ENCODE measurements at regions not wholly inside any gene's neighbourhood (a gene's known extent, or its start where the extent isn't known, plus 50 kb on each side); places are given as distances from the start of the nearest gene placed in this dataset.

DNA sequence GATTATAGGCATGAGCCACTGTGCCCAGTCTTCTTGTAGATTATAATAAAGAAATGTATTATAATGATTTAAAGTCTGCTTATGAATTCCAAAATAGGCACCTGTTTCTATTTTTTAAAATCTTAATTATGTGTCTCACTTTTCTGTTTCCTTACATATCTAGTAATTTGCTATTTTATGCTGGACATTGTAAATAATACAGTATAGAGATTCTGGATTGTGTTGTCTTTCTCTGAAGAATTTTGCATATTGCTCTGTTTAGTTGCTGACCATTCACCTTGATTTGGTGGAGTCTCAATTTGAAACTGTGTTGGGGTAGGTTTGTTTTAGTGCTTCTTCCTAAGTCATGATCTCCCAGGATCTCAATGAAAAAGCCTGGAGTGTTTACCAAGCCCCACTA lies 102.8 kb downstream of the C9orf50 start:
- no peak for ATAC-seq

DNA sequence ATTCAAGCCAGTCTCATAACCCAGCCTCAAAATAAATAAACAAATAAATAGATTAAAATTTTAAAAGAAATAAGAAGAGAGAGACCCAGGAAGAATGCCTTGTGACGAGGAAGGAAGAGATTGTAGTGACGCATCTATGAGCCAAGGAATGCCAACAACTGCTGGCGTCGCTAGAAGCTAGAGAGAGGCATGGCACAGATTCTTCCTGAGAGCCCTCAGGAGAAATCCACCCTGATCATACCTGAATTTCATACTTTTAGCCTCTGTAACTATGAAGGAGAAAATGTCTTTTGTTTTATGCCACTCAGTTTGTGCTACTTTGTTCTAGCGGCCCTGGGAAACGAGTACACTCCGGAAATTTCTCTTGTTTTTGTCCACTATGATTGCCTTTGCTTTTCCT lies 103.9 kb downstream of the C9orf50 start:
- H3K27ac Mint-ChIP-seq = no peak overlapping the region
- peaks cover 14 to 21% of the 10 kb centered on the region in 2 donors for H3K9me3 Mint-ChIP-seq
- peaks cover 24 to 26% of the 10 kb centered on the region in 2 donors for H3K36me3 Mint-ChIP-seq
- ATAC-seq = no peak
- DNase-seq (ENCODE audit: low spot score in 2 of 2) = no peak

More for the DNA sequence above, 102.8 kb downstream of the C9orf50 start:
- peaks cover 14 to 15% of the 10 kb centered on the region in 2 donors for H3K9me3 Mint-ChIP-seq
- H3K36me3 Mint-ChIP-seq = peaks cover 24 to 25% of the 10 kb centered on the region in 2 donors
- H3K27ac Mint-ChIP-seq = no peak overlapping the region
- no peak for DNase-seq (ENCODE audit: low spot score in 2 of 2)

DNA sequence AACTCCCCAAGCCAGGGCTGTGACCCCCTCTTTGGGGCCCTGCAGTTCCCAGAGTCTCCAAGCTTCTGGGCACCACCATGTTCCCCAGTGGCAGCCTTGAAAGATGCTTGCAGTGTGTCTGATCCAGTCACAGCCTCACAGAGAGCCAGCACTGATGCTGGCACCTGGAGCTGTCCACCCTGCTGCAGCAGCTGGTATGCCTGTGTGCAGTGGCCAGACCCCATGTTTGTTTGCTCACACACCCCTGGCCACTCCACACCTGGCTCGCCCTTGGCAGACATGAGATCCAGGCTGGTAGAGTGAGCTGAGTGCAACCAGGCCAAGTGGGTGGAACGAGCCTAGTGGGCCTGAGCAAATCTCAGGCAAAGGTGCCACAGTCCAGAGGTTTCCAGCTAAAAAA lies 106.0 kb downstream of the C9orf50 start:
- H3K27ac Mint-ChIP-seq = no peak overlapping the region
- peaks cover 24 to 26% of the 10 kb centered on the region in 2 donors for H3K36me3 Mint-ChIP-seq
- H3K9me3 Mint-ChIP-seq = peaks cover 14 to 21% of the 10 kb centered on the region in 2 donors
- DNase-seq (ENCODE audit: low spot score in 2 of 2) (no peak), ATAC-seq (no peak)

DNA sequence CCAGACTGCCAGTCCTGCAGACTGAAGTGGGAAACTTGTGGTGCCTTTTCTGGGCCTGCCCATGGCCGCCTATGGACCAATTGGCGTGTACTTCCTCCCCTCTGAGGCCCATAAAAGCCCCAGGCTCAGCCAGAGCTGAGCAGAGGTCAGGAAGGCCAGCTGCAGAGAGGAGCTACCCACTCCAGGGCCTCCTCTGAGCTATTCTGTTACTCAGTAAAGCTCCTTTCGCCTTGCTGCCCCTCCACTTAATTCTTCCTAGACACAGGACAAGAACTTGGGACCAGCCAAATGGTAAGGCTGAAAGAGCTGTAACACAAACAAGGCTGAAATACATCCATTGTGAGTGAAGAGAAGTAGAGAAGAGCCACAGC lies 106.4 kb downstream of the C9orf50 start:
- H3K36me3 Mint-ChIP-seq = peaks cover 24 to 26% of the 10 kb centered on the region in 2 donors
- ATAC-seq = no peak
- H3K27ac Mint-ChIP-seq = no peak overlapping the region
- DNase-seq (ENCODE audit: low spot score in 2 of 2) = no peak
- peaks cover 14 to 21% of the 10 kb centered on the region in 2 donors for H3K9me3 Mint-ChIP-seq

DNA sequence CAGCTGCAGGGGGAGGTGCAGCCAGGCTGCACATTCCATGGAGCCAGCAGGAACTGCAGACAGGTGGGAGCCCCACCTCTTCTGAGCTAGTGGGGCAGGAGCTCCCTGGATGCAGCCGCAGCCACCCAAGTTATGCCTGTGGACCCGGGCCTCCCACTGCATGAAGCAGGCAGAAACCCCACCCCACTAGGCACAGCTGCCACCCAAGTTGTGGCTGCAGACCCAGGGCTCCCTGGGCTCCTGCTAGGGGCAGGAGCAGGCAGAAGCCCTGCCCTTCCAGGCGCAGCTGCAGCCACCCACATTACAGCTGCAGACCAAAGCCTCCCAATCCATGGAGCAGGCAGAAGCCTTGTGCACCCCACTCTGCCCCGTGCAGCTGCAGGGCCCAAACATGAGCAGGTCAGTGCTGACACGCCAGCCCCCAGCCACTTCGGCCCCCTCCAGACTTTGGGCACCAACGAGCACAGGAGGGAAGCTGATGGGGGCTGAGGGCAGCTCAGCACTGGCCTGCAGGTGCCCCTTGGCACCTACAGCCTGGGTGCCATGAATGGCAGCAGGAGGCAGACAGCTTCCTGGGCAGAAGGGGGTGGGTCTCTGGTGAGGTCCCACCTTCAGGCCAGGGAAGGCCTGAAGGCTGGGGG lies 106.9 kb downstream of the C9orf50 start:
- no peak for DNase-seq (ENCODE audit: low spot score in 2 of 2)
- ATAC-seq = no peak

DNA sequence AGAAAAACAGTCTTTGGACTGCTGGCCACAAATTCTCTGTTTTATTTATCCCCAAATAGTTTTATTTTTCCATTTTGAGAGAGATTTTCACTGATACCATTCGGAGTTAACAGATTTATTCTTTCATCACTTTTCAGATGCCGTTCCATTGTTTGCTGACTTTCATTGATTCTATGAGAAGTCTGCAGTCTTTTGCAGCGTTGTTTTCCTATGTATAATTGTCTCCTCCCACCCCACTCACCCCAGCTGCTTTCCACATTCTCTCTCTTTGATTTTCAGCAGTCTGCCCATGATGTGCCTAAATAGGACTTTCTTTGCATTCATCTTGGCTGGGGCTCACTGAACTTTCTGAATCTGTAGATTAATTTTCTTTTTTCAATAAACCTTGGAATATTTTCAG lies 107.6 kb downstream of the C9orf50 start:
- H3K36me3 Mint-ChIP-seq = peaks cover 19 to 26% of the 10 kb centered on the region in 2 donors
- peaks cover 13 to 17% of the 10 kb centered on the region in 2 donors for H3K9me3 Mint-ChIP-seq
- no peak for ATAC-seq
- no peak overlapping the region for H3K27ac Mint-ChIP-seq
- DNase-seq (ENCODE audit: low spot score in 2 of 2) = no peak

More for the DNA sequence above, 106.9 kb downstream of the C9orf50 start:
- no peak overlapping the region for H3K27ac Mint-ChIP-seq
- H3K9me3 Mint-ChIP-seq = peaks cover 14 to 21% of the 10 kb centered on the region in 2 donors
- H3K36me3 Mint-ChIP-seq = peaks cover 24 to 26% of the 10 kb centered on the region in 2 donors

DNA sequence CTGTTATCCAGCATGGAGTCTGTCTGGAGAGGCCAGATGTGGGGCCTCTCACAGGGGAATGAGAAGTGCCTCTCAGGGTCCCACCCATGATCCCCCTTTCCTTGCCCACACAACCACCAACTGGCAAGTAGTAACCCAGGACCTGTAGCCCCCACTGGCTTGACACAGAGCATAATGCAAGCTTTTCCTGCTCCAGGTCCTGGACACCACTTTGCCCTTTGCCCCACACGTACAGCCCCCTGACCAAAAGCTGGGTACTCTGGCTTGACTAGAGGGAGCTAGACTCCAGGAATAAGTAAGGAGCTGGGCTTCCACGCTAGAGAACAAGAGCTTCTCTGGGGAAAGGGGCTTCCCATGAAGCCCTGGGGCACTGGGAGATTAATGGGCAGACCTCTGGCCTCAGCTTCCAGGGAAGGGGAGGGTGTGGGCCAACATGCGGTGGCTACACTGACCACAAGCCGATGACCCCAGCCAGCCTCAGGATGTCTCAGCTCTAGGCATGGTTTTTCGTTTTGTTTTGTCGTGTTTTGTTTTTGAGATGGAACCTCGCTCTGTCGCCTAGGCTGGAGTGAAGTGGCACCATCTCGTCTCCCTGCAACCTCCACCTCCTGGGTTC lies 109.5 kb downstream of the C9orf50 start:
- no peak for ATAC-seq
- Mint-ChIP-seq H3K36me3 (peaks cover 16 to 26% of the 10 kb centered on the region in 2 donors), H3K27ac (no peak overlapping the region), H3K9me3 (peaks cover 10 to 14% of the 10 kb centered on the region in 2 donors)
- no peak for DNase-seq (ENCODE audit: low spot score in 2 of 2)

DNA sequence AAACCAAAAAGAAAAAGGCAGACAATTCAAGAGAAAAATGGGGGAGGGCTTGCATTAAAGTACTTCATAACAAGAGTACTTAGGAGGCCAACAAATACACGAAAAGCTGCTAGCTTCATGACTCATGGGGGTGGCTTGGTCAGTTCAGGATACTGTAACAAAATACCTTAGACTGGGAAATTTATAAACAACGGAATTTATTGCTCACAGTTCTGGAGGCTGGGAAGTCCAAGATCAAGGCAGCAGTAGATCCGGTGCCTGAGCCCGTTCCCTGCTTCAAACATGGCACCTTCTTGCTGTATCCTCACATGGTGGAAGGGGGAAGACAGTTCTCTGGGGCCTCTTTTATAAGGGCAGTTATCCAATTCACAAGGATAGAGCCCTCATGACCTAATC lies 111.4 kb downstream of the C9orf50 start:
- ATAC-seq (no peak), DNase-seq (ENCODE audit: low spot score in 2 of 2) (no peak)
- Mint-ChIP-seq H3K27ac (no peak overlapping the region), H3K9me3 (peaks cover 6 to 14% of the 10 kb centered on the region in 2 donors), H3K36me3 (peaks cover 7 to 15% of the 10 kb centered on the region in 2 donors)

DNA sequence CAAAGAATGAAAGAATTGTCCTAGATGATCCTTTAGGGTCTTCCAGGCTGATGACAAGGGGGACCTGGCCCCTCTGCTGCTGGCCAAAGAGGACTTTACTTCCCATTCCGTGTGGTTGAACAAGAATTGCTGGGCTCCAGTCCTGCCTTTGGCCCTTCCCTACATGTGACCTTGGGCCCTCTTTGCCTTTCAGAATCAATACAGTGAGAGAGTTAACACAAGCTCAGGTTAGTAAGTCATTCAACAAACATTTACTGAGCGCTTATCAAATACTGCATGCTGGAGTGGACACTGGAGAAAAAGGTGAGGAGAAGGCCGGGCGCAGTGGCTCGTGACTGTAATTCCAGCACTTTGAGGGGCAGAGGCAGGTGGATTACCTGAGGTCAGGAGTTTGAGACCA lies 113.1 kb downstream of the C9orf50 start:
- no peak for DNase-seq (ENCODE audit: low spot score in 2 of 2)
- ATAC-seq = no peak
- Mint-ChIP-seq H3K36me3 (peaks cover 0 to 7% of the 10 kb centered on the region in 2 donors), H3K27ac (peak overlapping the region in 1 of 2 donors; percentile 37), H3K9me3 (peaks cover 0 to 5% of the 10 kb centered on the region in 2 donors)

DNA sequence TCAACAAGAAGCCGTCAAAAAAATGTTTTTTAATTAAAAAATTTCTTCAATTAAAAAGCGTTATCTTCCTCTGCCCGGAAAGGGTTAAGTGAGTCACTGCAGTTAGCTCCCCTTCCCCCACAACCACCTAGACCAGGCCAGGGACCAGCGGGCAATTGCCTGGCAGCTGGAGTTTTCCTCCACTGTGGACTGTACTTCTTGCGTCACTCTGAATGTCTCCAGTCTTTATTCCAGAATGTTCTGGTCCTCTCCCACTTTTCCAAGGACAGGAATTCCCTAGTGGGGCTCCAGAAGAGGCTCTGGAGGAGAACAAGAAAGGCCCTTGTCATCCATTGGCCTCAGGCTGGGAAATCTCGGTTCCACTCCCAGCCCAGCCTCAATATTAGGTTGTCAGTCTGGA lies 114.0 kb downstream of the C9orf50 start:
- DNase-seq (ENCODE audit: low spot score in 2 of 2) = no peak
- Mint-ChIP-seq H3K9me3 (no peaks in the 10 kb centered on the region), H3K27ac (peak overlapping the region in 1 of 2 donors; percentile 46), H3K36me3 (peaks cover 0 to 7% of the 10 kb centered on the region in 2 donors)
- ATAC-seq = no peak

DNA sequence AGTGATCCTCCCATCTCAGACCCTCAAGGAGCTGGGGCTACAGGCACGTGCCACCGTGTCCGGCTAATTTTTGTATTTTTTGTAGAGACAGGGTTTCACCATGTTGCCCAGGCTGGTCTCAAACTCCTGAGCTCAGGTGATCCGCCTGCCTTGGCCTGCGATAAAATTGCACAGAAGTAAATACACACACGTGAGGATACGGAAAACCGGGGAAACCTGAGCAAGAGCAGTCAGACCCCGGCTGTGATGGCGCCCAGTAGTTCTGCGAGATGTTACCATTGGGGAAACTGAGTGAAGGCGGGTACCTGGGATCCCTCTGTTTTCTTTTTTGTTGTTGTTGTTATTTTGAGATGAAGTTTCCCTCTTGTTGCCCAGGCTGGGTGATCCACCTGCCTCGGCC lies 114.9 kb downstream of the C9orf50 start:
- peaks cover 0 to 7% of the 10 kb centered on the region in 2 donors for H3K36me3 Mint-ChIP-seq
- DNase-seq (ENCODE audit: low spot score in 2 of 2) = no peak
- H3K27ac Mint-ChIP-seq = no peak overlapping the region
- H3K9me3 Mint-ChIP-seq = no peaks in the 10 kb centered on the region
- ATAC-seq = no peak

DNA sequence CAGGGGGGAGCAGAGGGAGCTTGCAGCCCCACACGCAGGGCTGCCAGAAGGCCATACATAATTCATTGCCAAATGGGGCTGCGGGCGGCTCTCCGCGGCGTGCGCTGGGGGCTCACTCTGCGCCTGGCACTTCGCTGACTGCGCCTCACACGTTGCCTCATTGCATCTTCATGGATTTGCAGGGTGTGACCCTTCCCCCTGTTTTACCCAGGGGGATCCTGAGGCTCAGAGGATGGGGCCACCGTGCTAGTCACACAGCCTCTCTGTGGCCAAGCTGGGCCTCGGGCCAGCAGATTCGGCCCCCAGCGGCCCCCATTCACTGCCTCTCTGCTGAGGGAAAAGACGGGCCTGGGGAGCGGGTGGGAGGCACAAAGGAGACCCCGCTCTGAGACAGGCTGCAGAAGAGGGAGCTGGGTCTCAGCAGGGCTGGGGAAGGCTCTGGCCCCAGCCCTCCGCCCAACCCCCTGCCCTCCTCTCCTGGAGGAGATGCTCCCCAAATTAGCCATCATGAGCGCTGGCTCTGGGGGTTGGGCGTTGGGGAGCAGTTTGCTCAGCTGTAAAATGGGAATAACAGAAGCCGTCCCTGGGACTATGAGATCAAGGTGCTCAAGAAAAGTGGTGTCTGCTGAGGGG lies 115.5 kb downstream of the C9orf50 start:
- no peaks in the 10 kb centered on the region for H3K9me3 Mint-ChIP-seq
- ATAC-seq (no peak), DNase-seq (ENCODE audit: low spot score in 2 of 2) (no peak)
- H3K27ac Mint-ChIP-seq = no peak overlapping the region
- H3K36me3 Mint-ChIP-seq = peaks cover 0 to 7% of the 10 kb centered on the region in 2 donors

DNA sequence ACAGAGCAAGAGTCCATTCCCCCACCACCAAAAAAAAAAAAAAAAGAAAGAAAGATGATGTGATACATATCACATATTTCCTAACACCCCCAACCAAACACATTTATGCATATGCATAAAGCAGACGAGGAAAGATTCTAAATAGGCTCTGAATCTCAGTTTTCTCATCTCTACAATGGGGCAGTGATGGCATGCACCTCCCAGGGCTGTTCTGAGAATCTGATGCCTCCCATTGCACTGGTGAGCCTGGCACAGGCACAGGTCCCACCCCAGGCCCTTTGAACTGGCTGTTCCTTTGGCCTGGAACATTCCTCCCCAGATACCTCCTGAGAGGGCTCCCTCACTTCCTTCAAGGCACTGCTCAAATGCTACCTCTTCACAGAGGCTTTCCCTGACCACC lies 116.5 kb downstream of the C9orf50 start:
- DNase-seq (ENCODE audit: low spot score in 2 of 2) (no peak), ATAC-seq (no peak)
- Mint-ChIP-seq H3K9me3 (no peaks in the 10 kb centered on the region), H3K27ac (peak overlapping the region in 1 of 2 donors; percentile 48), H3K36me3 (peaks cover 0 to 7% of the 10 kb centered on the region in 2 donors)

DNA sequence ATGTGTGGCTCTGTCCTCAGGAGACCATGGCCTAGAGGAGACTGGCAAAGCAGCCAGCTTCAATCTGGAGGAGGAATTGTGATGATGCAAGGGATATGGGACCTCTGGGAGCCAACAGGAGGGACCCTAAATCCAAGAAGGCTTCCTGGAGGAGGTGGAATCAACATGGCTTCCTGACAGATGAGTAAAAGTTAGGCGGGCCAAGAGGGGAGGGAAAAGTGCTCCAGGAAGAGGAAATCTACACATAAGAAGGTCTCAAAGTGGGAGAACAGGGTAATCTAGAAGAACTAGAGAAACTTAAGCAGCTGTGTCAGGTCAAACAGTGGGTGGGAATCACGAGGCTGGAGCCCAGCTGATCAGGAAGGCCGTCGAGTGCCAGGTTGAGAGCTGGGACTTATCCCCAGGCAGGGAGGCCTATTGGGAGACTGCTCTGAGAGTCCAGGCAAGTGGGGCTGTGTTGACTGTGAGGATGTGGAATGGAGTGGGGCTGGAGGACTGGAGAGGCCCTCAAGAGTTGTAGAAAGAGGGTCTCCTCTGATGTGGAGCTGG lies 119.1 kb downstream of the C9orf50 start:
- ATAC-seq (no peak), DNase-seq (ENCODE audit: low spot score in 2 of 2) (no peak)
- peaks cover 0 to 7% of the 10 kb centered on the region in 2 donors for H3K36me3 Mint-ChIP-seq
- no peaks in the 10 kb centered on the region for H3K9me3 Mint-ChIP-seq
- H3K27ac Mint-ChIP-seq = peak overlapping the region in 1 of 2 donors; percentile 28

DNA sequence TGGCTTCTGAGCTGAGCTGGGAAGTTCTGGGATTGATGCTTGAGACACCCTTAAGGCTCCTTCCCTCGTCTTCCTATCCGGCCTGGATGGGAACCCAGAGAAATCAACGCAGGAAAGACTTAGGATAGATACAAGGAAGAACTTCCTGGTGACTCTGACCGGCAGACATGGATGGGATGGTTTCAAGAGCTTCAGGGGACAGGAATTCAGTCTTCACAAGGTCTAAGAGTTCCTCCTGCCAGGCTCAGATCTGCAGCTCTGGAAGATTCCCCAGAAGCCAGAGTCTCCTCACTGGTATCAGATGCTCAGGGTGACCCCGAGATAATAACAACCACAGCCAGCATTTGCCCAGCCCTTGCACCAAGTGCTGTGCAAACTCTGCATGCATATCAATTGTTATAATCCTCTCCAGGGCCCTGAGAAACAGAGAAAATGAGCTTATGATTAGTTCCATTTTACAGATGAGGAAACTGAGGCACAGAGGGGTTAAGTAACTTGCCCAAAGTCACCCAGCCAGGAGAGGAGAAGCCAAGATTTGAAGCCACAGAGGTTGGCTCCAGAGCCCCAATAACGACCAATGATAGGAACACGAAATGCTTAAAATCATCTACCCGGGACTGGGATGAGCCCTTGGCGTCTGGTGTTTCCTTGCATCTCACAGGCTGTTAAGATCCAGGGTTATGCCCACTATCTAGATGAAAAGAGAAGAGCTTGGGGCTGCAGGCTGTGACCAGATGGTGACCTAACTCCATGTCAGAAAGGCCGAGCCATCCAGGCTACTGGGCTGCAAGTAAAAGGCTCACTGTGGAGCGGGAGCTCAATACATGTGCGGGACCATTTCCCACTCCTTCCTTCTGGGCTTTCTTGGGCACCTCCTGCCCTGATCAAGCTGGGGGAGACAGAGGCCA lies 119.8 kb downstream of the C9orf50 start:
- Mint-ChIP-seq H3K36me3 (peaks cover 0 to 7% of the 10 kb centered on the region in 2 donors), H3K27ac (peak overlapping the region; percentile 28 to 61), H3K9me3 (no peaks in the 10 kb centered on the region)
- no peak for ATAC-seq
- DNase-seq (ENCODE audit: low spot score in 2 of 2) = no peak

DNA sequence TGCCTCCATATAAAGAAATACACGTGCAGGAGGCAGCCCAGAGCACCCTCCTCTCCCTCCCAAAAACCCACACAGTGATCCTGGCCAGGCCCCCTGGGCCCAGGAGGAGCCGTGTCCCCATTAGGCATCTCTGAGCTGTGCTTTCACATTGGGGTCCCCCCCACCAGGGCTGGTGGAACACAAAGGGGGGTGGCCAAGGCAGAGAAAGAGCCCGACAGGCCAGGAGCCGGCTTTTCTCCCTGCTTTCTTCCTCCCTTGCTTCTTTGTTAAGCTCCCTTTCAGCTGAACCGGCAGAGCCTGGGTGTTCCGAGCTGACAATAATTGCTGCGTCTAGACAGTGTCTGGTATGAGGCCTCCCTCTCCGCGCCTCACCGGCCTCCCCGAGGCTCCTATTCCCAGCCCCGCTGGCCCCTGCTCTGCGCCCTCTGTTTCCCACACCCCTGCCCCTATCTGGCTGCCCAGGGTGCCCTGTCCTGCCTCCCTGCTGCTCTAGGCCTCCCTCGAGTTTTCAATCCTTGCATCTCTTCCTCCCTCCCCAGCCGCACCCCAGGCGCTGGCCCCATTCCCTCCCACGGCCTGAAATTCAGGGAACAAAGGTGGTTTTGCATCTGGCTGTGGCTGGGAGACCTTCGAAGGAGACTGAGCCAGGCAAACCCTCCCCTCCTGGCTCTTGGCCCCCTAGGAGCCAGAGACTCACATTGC lies 120.6 kb downstream of the C9orf50 start:
- peak overlapping the region in 1 of 2 donors; percentile 61 for H3K27ac Mint-ChIP-seq
- H3K36me3 Mint-ChIP-seq = peaks cover 0 to 7% of the 10 kb centered on the region in 2 donors
- no peak for DNase-seq (ENCODE audit: low spot score in 2 of 2)
- ATAC-seq = no peak
- H3K9me3 Mint-ChIP-seq = no peaks in the 10 kb centered on the region

All from activated naive CD4-positive, alpha-beta T cell treated with anti-CD3 and anti-CD28 coated beads, Interleukin-2, amount 50 U/mL, for 72 hours (primary cell).